OCI-LY7 (cell line): ENCODE measurements at regions not wholly inside any gene's neighbourhood (a gene's known extent, or its start where the extent isn't known, plus 50 kb on each side); places are given as distances from the start of the nearest gene placed in this dataset.
A peak's percentile ranks its signal among the peaks of the same experiment; 100 is the strongest.
"Not testable (repeated sequence)": the region's sequence is repeated elsewhere in the genome, so short reads cannot be mapped to it uniquely, and the experiment has no call there.

ENCODE experiments used
- BruUV-seq: library from RNA; stranded (reverse); fragments of 400-500 nt; replicated peaks from 2 replicates; lab custom pipeline; 2021; lab: Mats Ljungman, UMichigan
- CTCF ChIA-PET: fragments of 300-600 bp; sonication (Branson Sonifier 250); formaldehyde crosslinking; loops from one replicate; lab custom pipeline; 2022; ENCODE audit warnings: antibody characterized with exemption; ENCODE audit not compliant: unreplicated experiment; lab: Charles Lee
- POLR2A ChIA-PET: fragments of 300-600 bp; sonication (Branson Sonifier 250); formaldehyde crosslinking; loops from one replicate; lab custom pipeline; 2022; ENCODE audit warnings: antibody characterized with exemption; lab: Charles Lee
- DNase-seq: peaks from one replicate; pipeline ENCODE4 v3.0.0-alpha.2; 2015; ENCODE audit warnings: low spot score
- H2AFZ ChIP-seq: fragments of 200-600 bp; sonication (generic), shearing (Covaris generic); 2 replicates; pipeline ENCODE4 v1.6.1; 2014; ENCODE audit warnings: mild to moderate bottlenecking, antibody characterized with exemption, low read length, moderate library complexity
- H3K27ac ChIP-seq: fragments of 200-600 bp; sonication (generic); 2 replicates; pipeline ENCODE4 v1.5.1; 2014; ENCODE audit warnings: mixed run types, low read depth, mild to moderate bottlenecking, moderate library complexity, low read length, inconsistent platforms; ENCODE audit not compliant: poor library complexity, severe bottlenecking
- H3K36me3 ChIP-seq: fragments of 200-600 bp; sonication (generic); 2 replicates; pipeline ENCODE4 v1.6.1; 2014; ENCODE audit warnings: mild to moderate bottlenecking, antibody characterized with exemption, low read length, moderate library complexity, mixed read lengths; ENCODE audit not compliant: insufficient read depth
- H3K4me1 ChIP-seq: fragments of 200-600 bp; sonication (generic); 2 replicates; pipeline ENCODE4 v1.5.1; 2014; ENCODE audit warnings: mild to moderate bottlenecking, low read length; ENCODE audit not compliant: insufficient read depth, poor library complexity, severe bottlenecking
- H3K4me2 ChIP-seq: fragments of 200-600 bp; sonication (generic); 2 replicates; pipeline ENCODE4 v1.6.1; 2014; ENCODE audit warnings: mild to moderate bottlenecking, low read length
- H3K4me3 ChIP-seq: fragments of 200-600 bp; sonication (generic); 2 replicates; pipeline ENCODE4 v1.5.1; 2014; ENCODE audit warnings: mild to moderate bottlenecking, low read depth, low read length; ENCODE audit not compliant: poor library complexity, severe bottlenecking
- H3K79me2 ChIP-seq: fragments of 200-600 bp; sonication (generic); 2 replicates; pipeline ENCODE4 v1.6.1; 2016; ENCODE audit warnings: low read depth, mild to moderate bottlenecking, low read length, moderate library complexity, mixed read lengths; ENCODE audit not compliant: insufficient read depth
- H3K9me2 ChIP-seq: fragments of 200-600 bp; sonication (generic); 2 replicates; pipeline ENCODE4 v1.6.1; 2016; ENCODE audit warnings: mild to moderate bottlenecking, low read length, mixed read lengths; ENCODE audit not compliant: insufficient read depth
- H3K9me3 ChIP-seq: fragments of 200-600 bp; sonication (generic); 2 replicates; pipeline ENCODE4 v1.6.1; 2014; ENCODE audit warnings: mild to moderate bottlenecking, mixed run types, low read length, mixed read lengths
- H4K20me1 ChIP-seq: fragments of 200-600 bp; sonication (generic); 2 replicates; pipeline ENCODE4 v1.6.1; 2014; ENCODE audit warnings: mild to moderate bottlenecking, antibody characterized with exemption, low read length, moderate library complexity, mixed read lengths; ENCODE audit not compliant: insufficient read depth
- EZH2phosphoT487 ChIP-seq: fragments of 200-600 bp; sonication (generic); IDR thresholded peaks from 2 replicates; pipeline ENCODE4 v1.6.1; 2018; ENCODE audit warnings: low read depth, borderline replicate concordance, mild to moderate bottlenecking, mixed run types, antibody characterized with exemption, low read length, moderate library complexity, mixed read lengths
- intact Hi-C: fragments of 100-400 bp; cut with micrococcal nuclease; formaldehyde crosslinking; loops from one replicate; pipeline ENCODE4 v1.10.0; 2022; ENCODE audit not compliant: unreplicated experiment
- TF ChIP-seq, protein P1 (sequence below): fragments of 200-600 bp; sonication (generic); conservative IDR thresholded peaks from 2 replicates; pipeline ENCODE4 v1.5.1; 2014; ENCODE audit warnings: mild to moderate bottlenecking, antibody characterized with exemption, low read length, moderate library complexity, mixed read lengths

DNA sequence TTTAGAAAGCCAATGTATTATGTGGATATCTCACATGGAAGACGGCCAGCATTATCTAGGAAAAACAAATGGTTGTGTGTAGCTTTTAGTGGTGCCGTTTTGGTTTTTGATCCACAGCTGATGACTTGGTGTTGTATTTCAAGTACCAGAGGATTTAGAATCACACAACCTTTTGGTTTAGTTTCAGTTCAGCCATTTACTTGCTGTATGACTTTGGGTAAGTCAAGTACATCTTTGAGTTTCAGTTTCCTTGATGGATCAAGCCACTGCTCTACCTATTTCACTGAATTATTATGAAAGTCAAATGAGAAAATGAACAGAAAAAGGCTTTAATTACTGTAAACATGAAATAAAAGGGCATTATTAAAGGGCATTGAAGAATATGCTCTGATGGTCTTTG lies 205.6 kb downstream of the ZIC3 start:
- H3K4me3 ChIP-seq: no peak overlapping the region
- ChIA-PET CTCF (no interaction called here), POLR2A (no interaction called here)
- BruUV-seq: no TSS peak
- H3K79me2 ChIP-seq: no peaks in the 10 kb centered on the region
- no peaks in the 10 kb centered on the region for H3K9me3 ChIP-seq
- no peaks in the 10 kb centered on the region for H4K20me1 ChIP-seq
- no peak overlapping the region for H3K27ac ChIP-seq
- intact Hi-C loops: no loop called here
- H3K4me1 ChIP-seq: no peaks in the 10 kb centered on the region
- DNase-seq: no peak
- H2AFZ ChIP-seq: no peak overlapping the region
- H3K4me2 ChIP-seq: no peak overlapping the region
- H3K36me3 ChIP-seq: no peaks in the 10 kb centered on the region
- H3K9me2 ChIP-seq: no peaks in the 10 kb centered on the region
- no peak for TF ChIP-seq EZH2phosphoT487

DNA sequence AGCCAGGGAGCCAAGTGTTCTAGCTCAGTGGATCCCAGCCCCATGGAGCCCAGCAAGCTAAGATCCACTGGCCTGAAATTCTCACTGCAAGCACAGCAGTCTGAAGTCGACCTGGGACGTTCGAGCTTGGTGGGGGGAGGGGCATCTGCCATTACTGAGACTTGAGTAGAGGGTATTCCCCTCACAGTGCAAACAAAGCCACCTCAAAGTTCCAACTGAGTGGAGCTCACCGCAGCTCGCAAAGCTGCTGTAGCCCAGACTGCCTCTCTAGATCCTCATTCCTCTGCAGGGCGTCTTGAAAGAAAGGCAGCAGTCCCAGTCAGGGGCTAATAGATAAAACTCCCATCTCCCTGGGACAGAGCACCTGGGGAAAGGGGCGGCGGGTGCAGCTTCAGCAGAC lies 226.3 kb downstream of the ZIC3 start:
- H3K36me3 ChIP-seq: no peaks in the 10 kb centered on the region

DNA sequence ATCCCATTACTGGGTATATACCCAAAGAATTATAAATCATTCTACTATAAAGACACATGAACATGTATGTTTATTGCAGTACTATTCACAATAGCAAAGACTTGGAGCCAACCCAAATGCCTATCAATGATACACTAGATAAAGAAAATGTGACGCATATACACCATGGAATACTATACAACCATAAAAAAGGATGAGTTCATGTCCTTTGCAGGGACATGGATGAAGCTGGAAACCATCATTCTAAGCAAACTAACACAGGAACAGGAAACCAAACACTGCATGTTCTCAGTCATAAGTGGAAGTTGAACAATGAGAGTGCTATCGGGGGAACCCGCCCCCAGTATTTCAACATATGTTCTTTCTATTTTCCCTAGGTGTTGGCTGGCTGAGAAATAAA lies 232.0 kb downstream of the ZIC3 start:
- H2AFZ ChIP-seq, H3K4me1 ChIP-seq, H3K9me2 ChIP-seq, H3K27ac ChIP-seq, H3K36me3 ChIP-seq, BruUV-seq, H3K4me3 ChIP-seq, CTCF ChIA-PET, H3K79me2 ChIP-seq, intact Hi-C loops, H3K4me2 ChIP-seq, H4K20me1 ChIP-seq, H3K9me3 ChIP-seq, DNase-seq: not testable (repeated sequence)
- POLR2A ChIA-PET: interaction anchor here (0.6 kb wide), 1 partner anchor 96 kb away, joined by 3 read pairs; no protein-coding TSS in a partner anchor

More for the DNA sequence above, 226.3 kb downstream of the ZIC3 start:
- DNase-seq: no peak
- intact Hi-C loops: no loop called here
- ChIA-PET POLR2A (no interaction called here), CTCF (no interaction called here)
- Histone ChIP-seq H3K4me1 (no peaks in the 10 kb centered on the region), H3K79me2 (no peaks in the 10 kb centered on the region), H3K4me2 (no peak overlapping the region), H3K4me3 (no peak overlapping the region), H3K9me2 (no peaks in the 10 kb centered on the region), H3K9me3 (no peaks in the 10 kb centered on the region), H4K20me1 (no peaks in the 10 kb centered on the region), H2AFZ (no peak overlapping the region), H3K27ac (no peak overlapping the region)
- no peak for TF ChIP-seq EZH2phosphoT487
- TF ChIP-seq, protein P1, sequence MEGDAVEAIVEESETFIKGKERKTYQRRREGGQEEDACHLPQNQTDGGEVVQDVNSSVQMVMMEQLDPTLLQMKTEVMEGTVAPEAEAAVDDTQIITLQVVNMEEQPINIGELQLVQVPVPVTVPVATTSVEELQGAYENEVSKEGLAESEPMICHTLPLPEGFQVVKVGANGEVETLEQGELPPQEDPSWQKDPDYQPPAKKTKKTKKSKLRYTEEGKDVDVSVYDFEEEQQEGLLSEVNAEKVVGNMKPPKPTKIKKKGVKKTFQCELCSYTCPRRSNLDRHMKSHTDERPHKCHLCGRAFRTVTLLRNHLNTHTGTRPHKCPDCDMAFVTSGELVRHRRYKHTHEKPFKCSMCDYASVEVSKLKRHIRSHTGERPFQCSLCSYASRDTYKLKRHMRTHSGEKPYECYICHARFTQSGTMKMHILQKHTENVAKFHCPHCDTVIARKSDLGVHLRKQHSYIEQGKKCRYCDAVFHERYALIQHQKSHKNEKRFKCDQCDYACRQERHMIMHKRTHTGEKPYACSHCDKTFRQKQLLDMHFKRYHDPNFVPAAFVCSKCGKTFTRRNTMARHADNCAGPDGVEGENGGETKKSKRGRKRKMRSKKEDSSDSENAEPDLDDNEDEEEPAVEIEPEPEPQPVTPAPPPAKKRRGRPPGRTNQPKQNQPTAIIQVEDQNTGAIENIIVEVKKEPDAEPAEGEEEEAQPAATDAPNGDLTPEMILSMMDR: no peak
- BruUV-seq: no TSS peak

DNA sequence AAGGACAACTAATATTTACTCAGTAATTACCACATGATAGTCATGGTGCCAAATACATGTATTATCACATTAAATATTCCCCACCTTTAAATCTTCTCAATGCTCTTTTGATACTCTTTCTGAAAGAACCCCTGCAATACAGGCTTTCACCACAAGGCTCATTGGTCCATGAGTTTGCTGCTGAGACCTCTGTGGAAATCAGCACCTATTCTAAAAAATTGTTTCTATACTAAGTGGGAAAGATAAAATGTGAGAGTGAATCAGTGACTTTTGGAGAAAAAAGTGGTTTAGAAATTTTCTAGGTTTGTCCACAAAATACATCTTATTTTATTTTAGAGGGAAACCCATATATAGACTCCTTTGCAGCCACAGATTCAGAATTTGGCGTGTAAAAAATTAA lies 257.3 kb downstream of the ZIC3 start:
- BruUV-seq: no TSS peak
- intact Hi-C loops: no loop called here

More for the DNA sequence above, 257.3 kb downstream of the ZIC3 start:
- ChIA-PET POLR2A (no interaction called here), CTCF (no interaction called here)
- no peak overlapping the region for H2AFZ ChIP-seq
- no peak for TF ChIP-seq EZH2phosphoT487
- TF ChIP-seq, protein P1: peak; percentile 41; the same call in 1 of the 2 replicates
- H4K20me1 ChIP-seq: no peaks in the 10 kb centered on the region
- no peak overlapping the region for H3K27ac ChIP-seq
- H3K9me2 ChIP-seq: no peaks in the 10 kb centered on the region
- H3K4me3 ChIP-seq: no peak overlapping the region
- no peaks in the 10 kb centered on the region for H3K36me3 ChIP-seq
- H3K9me3 ChIP-seq: no peaks in the 10 kb centered on the region
- no peaks in the 10 kb centered on the region for H3K79me2 ChIP-seq
- no peak for DNase-seq
- H3K4me1 ChIP-seq: no peaks in the 10 kb centered on the region
- H3K4me2 ChIP-seq: no peak overlapping the region
